B cell (primary cell): ENCODE measurements at regions not wholly inside any gene's neighbourhood (a gene's known extent, or its start where the extent isn't known, plus 50 kb on each side); places are given as distances from the start of the nearest gene placed in this dataset.

Experiments
- ATAC-seq: fragments of 200-7000 bp; cut with Tn5 transposase; one replicate; pipeline ENCODE4 v1.10.0; 2021; ENCODE audit warnings: low read depth, mild to moderate bottlenecking, moderate number of reproducible peaks, moderate library complexity
- CTCF ChIA-PET: fragments of 350-600 bp; sonication (Branson Sonifier 250); formaldehyde crosslinking; loops from one replicate; lab custom pipeline; 2021; ENCODE audit warnings: antibody characterized with exemption, inconsistent platforms; lab: Charles Lee
- POLR2A ChIA-PET: fragments of 350-600 bp; sonication (Branson Sonifier 250); formaldehyde crosslinking; loops from one replicate; lab custom pipeline; 2021; ENCODE audit warnings: antibody characterized with exemption; lab: Charles Lee
- DNase-seq: peaks from one replicate; pipeline ENCODE4 v3.0.0; 2013
- H2AFZ ChIP-seq: 2 replicates; pipeline ENCODE4 v1.6.1; 2012; ENCODE audit warnings: mild to moderate bottlenecking, low read depth, low read length; ENCODE audit not compliant: insufficient read depth, poor library complexity, severe bottlenecking
- H3K27ac ChIP-seq, 2 donors: 1 replicate in 1 of 2; 2 replicates in 1 of 2; pipeline ENCODE4 v1.5.1; 2012 to 2013; ENCODE audit warnings: low read length in 2 of 2, mild to moderate bottlenecking in 2 of 2, moderate library complexity in 1 of 2
- H3K27me3 ChIP-seq, 4 experiments: fragments of 200-600 bp in 1 of 4; sonication (generic) in 1 of 4; replicated peaks in 1 of 4; 1 replicate in 2 of 4; 2 replicates in 2 of 4; pipeline versions ENCODE4 v1.6.1 to v1.7.0; 2013 to 2016; ENCODE audit warnings: low read length in 3 of 4, mild to moderate bottlenecking in 2 of 4, mixed read lengths in 1 of 4, moderate library complexity in 1 of 4; ENCODE audit not compliant: insufficient read depth in 4 of 4, control insufficient read depth in 3 of 4; ENCODE audit errors: control extremely low read depth in 1 of 4
- H3K36me3 ChIP-seq, 2 experiments: replicated peaks in 1 of 2; 1 replicate in 1 of 2; 2 replicates in 1 of 2; pipeline versions ENCODE4 v1.6.1 to v1.7.1; 2013; ENCODE audit warnings: low read length in 1 of 2; ENCODE audit not compliant: insufficient read depth in 2 of 2, control insufficient read depth in 1 of 2; ENCODE audit errors: control extremely low read depth in 1 of 2, extremely low read depth in 1 of 2
- H3K4me1 ChIP-seq, 2 donors: fragments of 200-600 bp in 1 of 2; sonication (generic) in 1 of 2; 1 replicate in 1 of 2; 2 replicates in 1 of 2; pipeline versions ENCODE4 v1.5.1 to v1.6.1; 2013 to 2017; ENCODE audit warnings: low read length in 2 of 2; ENCODE audit not compliant: control insufficient read depth in 2 of 2, insufficient read depth in 2 of 2
- H3K4me2 ChIP-seq: replicated peaks from 2 replicates; pipeline ENCODE3; 2012; ENCODE audit warnings: mild to moderate bottlenecking, low read depth, low read length; ENCODE audit not compliant: poor library complexity, severe bottlenecking
- H3K4me3 ChIP-seq, 5 experiments: fragments of 200-600 bp in 1 of 5; sonication (generic) in 1 of 5; 1 replicate in 3 of 5; 2 replicates in 2 of 5; pipeline versions ENCODE4 v1.5.1 to v1.7.0; 2011 to 2016; ENCODE audit warnings: low read length in 4 of 5, mild to moderate bottlenecking in 4 of 5, low read depth in 2 of 5, control low read depth in 1 of 5, moderate library complexity in 1 of 5; ENCODE audit not compliant: insufficient read depth in 1 of 5; ENCODE audit errors: control extremely low read depth in 1 of 5, extremely low read depth in 1 of 5
- H3K79me2 ChIP-seq: fragments of 200-600 bp; sonication (generic); one replicate; pipeline ENCODE4 v1.6.0; 2016; ENCODE audit warnings: low read length; ENCODE audit not compliant: control insufficient read depth, insufficient read depth
- H3K9ac ChIP-seq: fragments of 200-600 bp; sonication (generic); 2 replicates; pipeline ENCODE4 v1.6.1; 2017; ENCODE audit warnings: mild to moderate bottlenecking, low read length, moderate library complexity
- H3K9me3 ChIP-seq, 3 donors: one replicate each; pipeline versions ENCODE4 v1.6.1 to v1.7.1; 2013; ENCODE audit warnings: low read length in 2 of 3; ENCODE audit not compliant: control insufficient read depth in 2 of 3, insufficient read depth in 1 of 3; ENCODE audit errors: control extremely low read depth in 1 of 3
- H4K20me1 ChIP-seq: 2 replicates; pipeline ENCODE4 v1.6.0; 2012; ENCODE audit warnings: mild to moderate bottlenecking, low read length; ENCODE audit not compliant: insufficient read depth, control insufficient read depth, poor library complexity, severe bottlenecking
- H3K27ac Mint-ChIP-seq: one replicate; pipeline ENCODE4 v1.8.0; 2021; ENCODE audit warnings: mixed read lengths
- H3K27me3 Mint-ChIP-seq: one replicate; pipeline ENCODE4 v1.8.0; 2021; ENCODE audit warnings: mixed read lengths
- H3K4me1 Mint-ChIP-seq: one replicate; pipeline ENCODE4 v1.8.0; 2021; ENCODE audit warnings: mixed read lengths
- H3K4me3 Mint-ChIP-seq: one replicate; pipeline ENCODE4 v1.8.0; 2021; ENCODE audit warnings: mixed read lengths
- H3K9me3 Mint-ChIP-seq: one replicate; pipeline ENCODE4 v1.8.0; 2022; ENCODE audit warnings: mixed read lengths; ENCODE audit not compliant: insufficient read depth
- CTCF ChIP-seq: fragments of 200-600 bp; IDR thresholded peaks from one replicate; pipeline ENCODE4 v1.8.0; 2022; ENCODE audit warnings: antibody characterized with exemption, mild to moderate bottlenecking
- EZH2 ChIP-seq: IDR thresholded peaks from 2 replicates; pipeline ENCODE4 v1.6.1; 2012; ENCODE audit warnings: borderline replicate concordance, low read depth, mild to moderate bottlenecking, moderate library complexity, low read length; ENCODE audit not compliant: insufficient read depth, poor library complexity, severe bottlenecking
- WGBS: methylation state at CpG from one replicate; pipeline ENCODE4 v1.1.5; 2013; ENCODE audit warnings: missing lambda C conversion rate; ENCODE audit not compliant: insufficient coverage; 5-methylcytosine and 5-hydroxymethylcytosine counted together
- intact Hi-C: fragments of 100-400 bp; cut with micrococcal nuclease; formaldehyde crosslinking; loops from one replicate; pipeline ENCODE4 v1.10.0; 2022

GRCh38 chr5:158473016-158473635, 614.2 kb upstream of the CLINT1 start:
- H2AFZ ChIP-seq: no peak overlapping the region
- no peaks in the 10 kb centered on the region for H4K20me1 ChIP-seq
- H3K4me1 ChIP-seq: peaks cover 2% of the 10 kb centered on the region in 2 donors
- ChIA-PET POLR2A (no interaction called here), CTCF (no interaction called here)
- no peaks in the 10 kb centered on the region for H3K27me3 Mint-ChIP-seq
- no peak overlapping the region for H3K27ac Mint-ChIP-seq
- peaks cover 10% of the 10 kb centered on the region for H3K4me1 Mint-ChIP-seq
- DNase-seq (no peak), ATAC-seq (no peak)
- H3K4me3 Mint-ChIP-seq: no peak overlapping the region
- H3K4me3 ChIP-seq: no peak overlapping the region
- WGBS: 83% methylated on average over 1 of the region's 4 CpGs
- intact Hi-C loops: no loop called here
- no peaks in the 10 kb centered on the region for H3K79me2 ChIP-seq
- no peaks in the 10 kb centered on the region for H3K9me3 Mint-ChIP-seq
- H3K4me2 ChIP-seq: no peak overlapping the region
- no peaks in the 10 kb centered on the region for H3K36me3 ChIP-seq
- H3K27ac ChIP-seq: no peak overlapping the region
- TF ChIP-seq CTCF (no peak), EZH2 (no peak)
- no peaks in the 10 kb centered on the region for H3K9me3 ChIP-seq
- no peak overlapping the region for H3K9ac ChIP-seq
- H3K27me3 ChIP-seq: no peaks in the 10 kb centered on the region

GRCh38 chr5:158471535-158471924, 612.6 kb upstream of the CLINT1 start:
- Histone ChIP-seq H3K4me1 (peaks cover 0 to under 1% of the 10 kb centered on the region in 2 donors), H3K9ac (no peak overlapping the region), H3K27me3 (no peaks in the 10 kb centered on the region), H2AFZ (no peak overlapping the region), H3K27ac (no peak overlapping the region), H3K79me2 (no peaks in the 10 kb centered on the region), H4K20me1 (no peaks in the 10 kb centered on the region), H3K36me3 (no peaks in the 10 kb centered on the region), H3K4me3 (no peak overlapping the region), H3K9me3 (no peaks in the 10 kb centered on the region), H3K4me2 (no peak overlapping the region)
- ChIA-PET CTCF (no interaction called here), POLR2A (no interaction called here)
- 100% methylated on average over 1 of the region's 2 CpGs for WGBS
- intact Hi-C loops: no loop called here
- Mint-ChIP-seq H3K4me3 (no peak overlapping the region), H3K27me3 (no peaks in the 10 kb centered on the region), H3K27ac (no peak overlapping the region), H3K4me1 (peaks cover 7% of the 10 kb centered on the region), H3K9me3 (no peaks in the 10 kb centered on the region)
- TF ChIP-seq CTCF (no peak), EZH2 (no peak)
- ATAC-seq: no peak
- DNase-seq: no peak
